HEK293 (cell line): ENCODE measurements at regions not wholly inside any gene's neighbourhood (a gene's known extent, or its start where the extent isn't known, plus 50 kb on each side); places are given as distances from the start of the nearest gene placed in this dataset.
A peak's percentile ranks its signal among the peaks of the same experiment; 100 is the strongest.

ENCODE experiments used
- CTCF ChIA-PET: fragments of 350-600 bp; formaldehyde crosslinking; extraction: SDS; loops from one replicate; lab custom pipeline; 2021; ENCODE audit warnings: antibody characterized with exemption; lab: Yijun Ruan, JAX
- POLR2A ChIA-PET: fragments of 300-600 bp; formaldehyde crosslinking; extraction: SDS; loops from one replicate; lab custom pipeline; 2020; ENCODE audit warnings: antibody characterized with exemption, inconsistent platforms; lab: Yijun Ruan, JAX
- H3K27ac ChIP-seq: fragments of 200-500 bp; sonication (Bioruptor generic); 2 replicates; pipeline ENCODE4 v1.5.1; 2014; ENCODE audit warnings: low read depth, low read length, control low read depth, inconsistent platforms; ENCODE audit errors: extremely low read depth
- H3K36me3 ChIP-seq, 2 experiments: fragments of 200-500 bp in 1 of 2; sonication (Bioruptor generic) in 1 of 2; 1 replicate in 1 of 2; 2 replicates in 1 of 2; pipeline ENCODE4 v1.5.1; 2014 to 2017; ENCODE audit warnings: inconsistent platforms in 2 of 2, low read length in 2 of 2; ENCODE audit not compliant: control insufficient read depth in 2 of 2, insufficient read depth in 1 of 2
- H3K4me1 ChIP-seq: fragments of 200-500 bp; sonication (Bioruptor generic); 2 replicates; pipeline ENCODE4 v1.5.1; 2014; ENCODE audit warnings: mild to moderate bottlenecking, low read length, inconsistent platforms; ENCODE audit not compliant: control insufficient read depth, insufficient read depth
- H3K4me3 ChIP-seq: 2 replicates; pipeline ENCODE4 v1.5.1; 2011; ENCODE audit warnings: low read depth, mild to moderate bottlenecking, control low read depth, low read length, moderate library complexity
- H3K9me3 ChIP-seq: fragments of 200-500 bp; sonication (Bioruptor generic); 2 replicates; pipeline ENCODE4 v1.5.1; 2014; ENCODE audit warnings: low read depth, low read length, inconsistent platforms; ENCODE audit not compliant: control insufficient read depth, insufficient read depth
- EGR2 ChIP-seq: fragments of 450-650 bp; formaldehyde crosslinking; IDR thresholded peaks from 2 replicates; pipeline ENCODE4 v1.5.1; 2016; ENCODE audit warnings: low read depth, missing biosample characterization, missing genetic modification characterization
- KLF1 ChIP-seq: fragments of 450-650 bp; formaldehyde crosslinking; IDR thresholded peaks from 2 replicates; pipeline ENCODE4 v1.5.1; 2016; ENCODE audit warnings: missing biosample characterization, missing genetic modification characterization
- KLF7 ChIP-seq: fragments of 450-650 bp; formaldehyde crosslinking; IDR thresholded peaks from 2 replicates; pipeline ENCODE4 v1.5.1; 2016; ENCODE audit warnings: missing biosample characterization, missing genetic modification characterization, borderline replicate concordance
- RBAK ChIP-seq: fragments of 450-650 bp; formaldehyde crosslinking; IDR thresholded peaks from 2 replicates; pipeline ENCODE4 v1.5.1; 2016; ENCODE audit warnings: missing biosample characterization, missing genetic modification characterization
- SP3 ChIP-seq: fragments of 450-650 bp; formaldehyde crosslinking; IDR thresholded peaks from 2 replicates; pipeline ENCODE4 v1.5.1; 2016; ENCODE audit warnings: missing biosample characterization, missing genetic modification characterization
- TCF7L2 ChIP-seq: IDR thresholded peaks from 2 replicates; pipeline ENCODE4 v1.6.1; 2011; ENCODE audit warnings: low read depth, mild to moderate bottlenecking, inconsistent platforms, low read length, moderate library complexity, borderline replicate concordance
- ZBTB11 ChIP-seq: fragments of 450-650 bp; formaldehyde crosslinking; conservative IDR thresholded peaks from 2 replicates; pipeline ENCODE4 v1.5.1; 2016; ENCODE audit warnings: low read depth, missing biosample characterization, missing genetic modification characterization
- ZIC2 ChIP-seq: fragments of 450-650 bp; formaldehyde crosslinking; IDR thresholded peaks from 2 replicates; pipeline ENCODE4 v1.5.1; 2016; ENCODE audit warnings: missing biosample characterization, missing genetic modification characterization
- ZNF18 ChIP-seq: fragments of 450-650 bp; formaldehyde crosslinking; IDR thresholded peaks from 2 replicates; pipeline ENCODE4 v1.5.1; 2016; ENCODE audit warnings: missing biosample characterization, missing genetic modification characterization
- ZNF266 ChIP-seq: fragments of 450-650 bp; formaldehyde crosslinking; IDR thresholded peaks from 2 replicates; pipeline ENCODE4 v1.5.1; 2016; ENCODE audit warnings: missing biosample characterization, missing genetic modification characterization, low read depth
- ZNF302 ChIP-seq: fragments of 450-650 bp; formaldehyde crosslinking; IDR thresholded peaks from 2 replicates; pipeline ENCODE4 v1.5.1; 2016; ENCODE audit warnings: missing biosample characterization, missing genetic modification characterization, low read depth
- ZNF350 ChIP-seq: fragments of 450-650 bp; formaldehyde crosslinking; IDR thresholded peaks from 2 replicates; pipeline ENCODE4 v1.5.0; 2017; ENCODE audit warnings: missing biosample characterization, mild to moderate bottlenecking, missing genetic modification characterization
- ZNF37A ChIP-seq: fragments of 450-650 bp; IDR thresholded peaks from 2 replicates; pipeline ENCODE4 v1.5.1; 2018; ENCODE audit warnings: missing biosample characterization, missing genetic modification characterization
- ZNF416 ChIP-seq: fragments of 450-650 bp; formaldehyde crosslinking; IDR thresholded peaks from 2 replicates; pipeline ENCODE4 v1.5.1; 2016; ENCODE audit warnings: missing biosample characterization, missing genetic modification characterization
- ZNF426 ChIP-seq: fragments of 450-650 bp; formaldehyde crosslinking; IDR thresholded peaks from 2 replicates; pipeline ENCODE4 v1.5.1; 2017; ENCODE audit warnings: missing biosample characterization, missing genetic modification characterization, mild to moderate bottlenecking, inconsistent platforms, moderate library complexity
- ZNF560 ChIP-seq: fragments of 450-650 bp; formaldehyde crosslinking; IDR thresholded peaks from 2 replicates; pipeline ENCODE4 v1.5.1; 2017; ENCODE audit warnings: missing biosample characterization, missing genetic modification characterization, borderline replicate concordance
- ZNF600 ChIP-seq: fragments of 450-650 bp; formaldehyde crosslinking; IDR thresholded peaks from 2 replicates; pipeline ENCODE4 v1.5.1; 2016; ENCODE audit warnings: missing biosample characterization, missing genetic modification characterization
- ZNF645 ChIP-seq: fragments of 450-650 bp; formaldehyde crosslinking; IDR thresholded peaks from 2 replicates; pipeline ENCODE4; 2016; ENCODE audit warnings: missing biosample characterization, missing genetic modification characterization
- ZNF747 ChIP-seq: fragments of 450-650 bp; formaldehyde crosslinking; IDR thresholded peaks from 2 replicates; pipeline ENCODE4 v1.5.1; 2016; ENCODE audit warnings: missing biosample characterization, missing genetic modification characterization
- ZNF776 ChIP-seq: fragments of 450-650 bp; formaldehyde crosslinking; IDR thresholded peaks from 2 replicates; pipeline ENCODE4 v1.5.0; 2017; ENCODE audit warnings: missing biosample characterization, missing genetic modification characterization, borderline replicate concordance

GRCh38 chr9:135218331-135219225, 131.1 kb downstream of the OLFM1 start:
- ChIA-PET POLR2A (no interaction called here), CTCF (interaction anchor here (0.5 kb wide), 1 partner anchor 120 kb away, joined by 3 read pairs; no protein-coding TSS in a partner anchor)
- TF ChIP-seq RBAK (tag by site-specific recombination) (no peak), ZIC2 (tag by site-specific recombination) (0 out of 2 replicates have a peak, but pooled peaks have one; percentile 35), ZNF645 (tag by site-specific recombination) (no peak), ZNF426 (tag by site-specific recombination) (no peak)
- H3K4me1 ChIP-seq: 0 out of 2 replicates have a peak, but pooled peaks cover 5% of the 10 kb centered on the region
- H3K4me3 ChIP-seq: no peak overlapping the region
- no peaks in the 10 kb centered on the region for H3K9me3 ChIP-seq
- H3K27ac ChIP-seq: no peak overlapping the region
- H3K36me3 ChIP-seq: no peaks in the 10 kb centered on the region

- Histone ChIP-seq H3K9me3 (no peaks in the 10 kb centered on the region), H3K4me1 (0 out of 2 replicates have a peak, but pooled peaks cover 5% of the 10 kb centered on the region), H3K36me3 (no peaks in the 10 kb centered on the region), H3K27ac (no peak overlapping the region), H3K4me3 (no peak overlapping the region)
- no peak for TF ChIP-seq ZNF416 (tag by site-specific recombination)
- no peak for TF ChIP-seq ZNF560 (tag by site-specific recombination)
- TF ChIP-seq ZNF600 (tag by site-specific recombination): no peak
- no peak for TF ChIP-seq ZNF37A (tag by site-specific recombination)
- CTCF ChIA-PET: interaction anchor here (0.5 kb wide), 1 partner anchor 134 kb away, joined by 3 read pairs; no protein-coding TSS in a partner anchor
- POLR2A ChIA-PET: no interaction called here
Measured at GRCh38 chr9:135219676-135220600, 132.5 kb downstream of the OLFM1 start.

- no peaks in the 10 kb centered on the region for H3K36me3 ChIP-seq
- H3K9me3 ChIP-seq: no peaks in the 10 kb centered on the region
- H3K4me1 ChIP-seq: 0 out of 2 replicates have a peak, but pooled peaks cover 5% of the 10 kb centered on the region
- TF ChIP-seq EGR2 (tag by site-specific recombination) (peak; percentile 7; the same call in 1 of the 2 replicates), ZIC2 (tag by site-specific recombination) (peak; percentile 16; the same call in 1 of the 2 replicates), ZNF266 (tag by site-specific recombination) (no peak), TCF7L2 (no peak), KLF7 (tag by site-specific recombination) (no peak), ZNF18 (tag by site-specific recombination) (no peak), KLF1 (tag by site-specific recombination) (no peak), ZBTB11 (tag by site-specific recombination) (no peak), SP3 (tag by site-specific recombination) (no peak), ZNF747 (tag by site-specific recombination) (no peak), ZNF302 (tag by site-specific recombination) (no peak), ZNF776 (no peak), ZNF350 (tag by site-specific recombination) (no peak)
- no peak overlapping the region for H3K27ac ChIP-seq
- ChIA-PET POLR2A (no interaction called here), CTCF (interaction anchor here (0.5 kb wide), 1 partner anchor 135 kb away, joined by 3 read pairs; no protein-coding TSS in a partner anchor)
- no peak overlapping the region for H3K4me3 ChIP-seq
Measured at GRCh38 chr9:135220601-135221575, 133.4 kb downstream of the OLFM1 start.
